ENCODE measurements at regions not wholly inside any gene's neighbourhood (a gene's known extent, or its start where the extent isn't known, plus 50 kb on each side); places are given as distances from the start of the nearest gene placed in this dataset.

GRCh38 chr15:94815914-94816313 lies 584.6 kb downstream of the MCTP2 start:
- intact Hi-C loops (cut with DNase I) = no loop called here
- DNase-seq = no peak
- H3K36me3 ChIP-seq = no peaks in the 10 kb centered on the region
- no peak for TF ChIP-seq CTCF (IDR thresholded peaks at IDR 0.05)
- TF ChIP-seq POLR2A (IDR thresholded peaks at IDR 0.05) = no peak
- H3K4me1 ChIP-seq = no peaks in the 10 kb centered on the region
- no peak overlapping the region for H3K27ac ChIP-seq
- WGBS, 2 donors = 82 to 87% methylated on average over 5 of the region's 5 CpGs
- no peak overlapping the region for H3K4me3 ChIP-seq
- no peaks in the 10 kb centered on the region for H3K9me3 ChIP-seq
- H3K27me3 ChIP-seq = no peaks in the 10 kb centered on the region

GRCh38 chr15:94829887-94830884 lies 598.8 kb downstream of the MCTP2 start:
- DNase-seq = no peak
- Histone ChIP-seq H3K27me3 (no peaks in the 10 kb centered on the region), H3K27ac (no peak overlapping the region), H3K9me3 (no peaks in the 10 kb centered on the region), H3K4me1 (no peaks in the 10 kb centered on the region), H3K4me3 (no peak overlapping the region), H3K36me3 (no peaks in the 10 kb centered on the region)
- TF ChIP-seq CTCF (IDR thresholded peaks at IDR 0.05) (no peak), POLR2A (IDR thresholded peaks at IDR 0.05) (no peak)
- intact Hi-C loops (cut with DNase I) = no loop called here
- WGBS, 2 donors = 83 to 87% methylated on average over 12 to 14 of the region's 15 CpGs

- intact Hi-C loops (cut with DNase I) = no loop called here
Measured at GRCh38 chr15:94834000-94834399, 602.6 kb downstream of the MCTP2 start.

GRCh38 chr15:94834494-94834893 lies 603.1 kb downstream of the MCTP2 start:
- no peak overlapping the region for H3K4me3 ChIP-seq
- intact Hi-C loops (cut with DNase I) = no loop called here
- H3K4me1 ChIP-seq = no peaks in the 10 kb centered on the region
- H3K9me3 ChIP-seq = no peaks in the 10 kb centered on the region
- H3K27ac ChIP-seq = no peak overlapping the region
- WGBS, 2 donors = 92 to 100% methylated on average over 1 of the region's 1 CpG
- TF ChIP-seq POLR2A (IDR thresholded peaks at IDR 0.05) = no peak
- no peak for TF ChIP-seq CTCF (IDR thresholded peaks at IDR 0.05)
- H3K27me3 ChIP-seq = no peaks in the 10 kb centered on the region
- H3K36me3 ChIP-seq = no peaks in the 10 kb centered on the region
- no peak for DNase-seq

More at GRCh38 chr15:94834000-94834399, 602.6 kb downstream of the MCTP2 start:
- Histone ChIP-seq H3K4me1 (no peaks in the 10 kb centered on the region), H3K27me3 (no peaks in the 10 kb centered on the region), H3K36me3 (no peaks in the 10 kb centered on the region), H3K9me3 (no peaks in the 10 kb centered on the region), H3K4me3 (no peak overlapping the region), H3K27ac (no peak overlapping the region)
- no peak for TF ChIP-seq CTCF (IDR thresholded peaks at IDR 0.05)
- no peak for TF ChIP-seq POLR2A (IDR thresholded peaks at IDR 0.05)
- no peak for DNase-seq
- 87 to 91% methylated on average over 3 of the region's 3 CpGs for WGBS, 2 donors

- no peaks in the 10 kb centered on the region for H3K36me3 ChIP-seq
- no peaks in the 10 kb centered on the region for H3K4me1 ChIP-seq
- H3K27me3 ChIP-seq = peaks cover 0 to 5% (median 0%) of the 10 kb centered on the region in 4 donors
- peak overlapping the region in 1 of 4 donors; percentile 4 for H3K27ac ChIP-seq
- intact Hi-C loops (cut with DNase I) = no loop called here
- H3K4me3 ChIP-seq = no peak overlapping the region
- H3K9me3 ChIP-seq = no peaks in the 10 kb centered on the region
- DNase-seq = no peak
- no peak for TF ChIP-seq POLR2A (IDR thresholded peaks at IDR 0.05)
- TF ChIP-seq CTCF (IDR thresholded peaks at IDR 0.05) = no peak
- 44 to 55% methylated on average over 1 of the region's 1 CpG for WGBS, 2 donors
Measured at GRCh38 chr15:94838281-94838680, 606.9 kb downstream of the MCTP2 start.
